ENCODE measurements at regions not wholly inside any gene's neighbourhood (a gene's known extent, or its start where the extent isn't known, plus 50 kb on each side); places are given as distances from the start of the nearest gene placed in this dataset.
"Not testable (repeated sequence)": the region's sequence is repeated elsewhere in the genome, so short reads cannot be mapped to it uniquely, and the experiment has no call there.

- DNase-seq = no peak
These were observed 151.1 kb upstream of the UBE2E3 start for GRCh38 chr2:180829261-180829660.

DNA sequence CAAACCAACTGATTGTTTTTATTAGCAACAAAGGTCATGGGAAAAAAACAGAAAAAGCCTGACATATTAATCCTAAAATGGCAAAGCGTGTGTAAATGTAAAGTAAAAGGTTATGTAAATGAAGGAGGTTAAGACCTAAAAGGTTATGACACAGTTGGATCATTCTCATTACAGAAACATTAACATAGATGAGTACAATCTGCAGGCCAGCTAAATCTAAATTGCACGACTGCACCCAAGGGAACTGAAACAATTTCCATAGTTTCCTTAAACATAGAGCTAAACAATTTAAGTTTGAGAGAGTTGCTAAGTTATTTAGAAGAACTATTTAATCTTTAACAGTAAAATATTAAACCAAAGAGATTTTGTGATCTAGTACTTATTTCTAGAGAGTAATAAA lies 151.6 kb upstream of the UBE2E3 start:
- no peak for DNase-seq

DNA sequence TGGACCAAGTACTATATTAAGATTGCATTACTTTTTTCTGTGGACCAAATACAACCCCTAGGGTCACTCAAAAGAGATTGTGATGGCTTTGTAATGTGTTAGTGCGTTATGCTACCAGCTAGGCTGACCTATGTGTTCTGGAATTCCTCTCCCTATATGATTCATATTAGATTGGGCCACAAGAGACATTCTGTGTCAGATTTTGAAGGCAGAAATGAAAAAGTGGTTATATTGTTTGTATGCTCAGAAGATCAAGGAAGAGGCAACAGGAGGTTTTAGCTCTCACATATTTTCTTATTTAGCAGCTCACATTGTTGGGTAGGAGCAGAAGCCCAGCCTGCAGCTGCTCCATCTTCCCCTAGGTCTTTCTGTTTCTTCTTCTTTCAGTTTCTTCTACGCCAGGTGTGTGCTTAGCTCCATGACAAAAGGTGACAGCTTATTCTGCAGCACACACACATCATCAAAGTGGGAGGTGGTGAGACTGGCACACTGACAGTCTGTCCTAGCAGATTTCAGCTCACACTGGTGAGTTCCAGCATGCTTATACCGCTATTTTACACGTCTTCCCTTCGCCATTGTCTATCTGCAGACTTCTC lies 156.8 kb upstream of the UBE2E3 start:
- no peak for DNase-seq

DNA sequence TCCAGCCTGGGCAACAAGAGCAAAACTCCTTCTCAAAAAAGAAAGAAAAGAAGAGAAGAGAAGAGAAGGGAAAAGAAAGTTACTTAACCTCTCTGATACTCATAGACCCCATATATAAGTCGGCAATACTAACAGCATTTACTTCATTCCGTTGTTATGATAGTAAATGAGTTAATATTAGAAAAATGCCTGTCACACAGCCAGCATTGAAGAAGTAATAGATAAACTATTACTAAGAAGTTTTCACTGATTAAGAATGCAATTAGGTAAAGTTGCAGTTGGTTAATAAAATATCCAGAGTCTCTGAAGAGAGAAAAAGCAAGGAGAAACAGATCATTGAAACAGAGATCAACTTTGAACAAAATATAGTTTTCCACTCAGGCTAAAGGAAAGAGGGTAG lies 161.3 kb upstream of the UBE2E3 start:
- DNase-seq = no peak

GRCh38 chr2:180818700-180819099 lies 161.7 kb upstream of the UBE2E3 start:
- DNase-seq = not testable (repeated sequence)

DNA sequence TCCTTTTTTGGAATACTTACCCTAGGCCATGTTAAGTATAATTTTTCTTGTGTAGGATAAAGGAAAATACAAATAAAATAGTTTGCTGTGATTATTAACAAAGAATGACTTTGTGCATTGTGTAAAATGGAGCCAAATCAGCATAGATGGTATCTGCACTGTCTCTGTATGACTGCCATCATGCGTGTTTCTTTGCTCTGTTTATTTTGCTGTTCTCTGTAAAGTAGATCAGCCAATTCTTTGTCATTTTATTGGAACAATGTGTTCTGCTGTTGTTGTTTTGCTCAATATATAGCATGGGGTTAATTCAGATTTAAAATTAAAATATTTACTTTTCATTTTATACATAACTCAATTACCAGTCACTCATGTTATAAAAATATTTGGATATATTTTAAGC lies 181.3 kb upstream of the UBE2E3 start:
- no peak for DNase-seq

DNA sequence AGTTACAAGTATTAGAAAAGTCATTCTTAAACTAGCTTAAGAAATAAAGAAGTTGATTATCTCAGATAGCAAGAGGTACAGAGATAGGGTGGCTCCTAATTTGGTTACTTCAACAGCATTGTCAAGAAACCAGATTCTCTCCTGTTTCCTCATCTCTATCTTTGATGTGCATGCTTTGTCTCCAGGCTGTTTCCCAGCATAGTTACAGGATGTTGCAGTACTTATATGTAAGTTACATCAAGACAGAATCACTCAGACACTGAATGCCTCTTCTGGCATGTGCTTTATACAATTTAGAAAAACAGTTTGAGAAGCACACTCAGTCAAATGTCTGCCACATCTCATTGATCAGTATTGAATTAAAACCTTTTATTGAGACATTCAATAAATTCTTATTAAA lies 189.5 kb upstream of the UBE2E3 start:
- no peak for DNase-seq

- DNase-seq = no peak
These were observed 193.1 kb upstream of the UBE2E3 start for GRCh38 chr2:180787330-180787729.

- DNase-seq = no peak
These were observed 199.1 kb upstream of the UBE2E3 start for GRCh38 chr2:180781276-180781675.

DNA sequence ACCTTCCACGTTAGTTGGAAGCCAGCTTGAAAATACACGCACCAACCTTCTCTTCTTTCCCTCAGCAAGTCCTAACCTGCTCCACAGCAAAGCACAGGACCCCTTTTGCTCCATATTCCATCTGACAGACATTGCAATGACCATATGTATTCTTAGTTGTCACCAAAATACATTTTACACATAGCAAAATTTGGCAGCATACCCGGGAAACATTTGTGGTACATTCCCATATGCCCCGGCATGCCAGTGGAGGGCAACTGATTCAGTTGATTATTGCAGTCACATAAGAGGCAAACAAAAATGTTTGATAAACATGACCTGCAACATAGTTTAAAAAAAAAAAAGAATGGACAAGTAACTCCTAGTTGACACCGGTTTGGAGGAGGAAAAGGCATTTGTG lies 202.1 kb upstream of the UBE2E3 start:
- no peak for DNase-seq

GRCh38 chr2:180776921-180777320 lies 203.5 kb upstream of the UBE2E3 start:
- no peak for DNase-seq

- DNase-seq = no peak
These were observed 204.7 kb upstream of the UBE2E3 start for GRCh38 chr2:180775711-180776110.

DNA sequence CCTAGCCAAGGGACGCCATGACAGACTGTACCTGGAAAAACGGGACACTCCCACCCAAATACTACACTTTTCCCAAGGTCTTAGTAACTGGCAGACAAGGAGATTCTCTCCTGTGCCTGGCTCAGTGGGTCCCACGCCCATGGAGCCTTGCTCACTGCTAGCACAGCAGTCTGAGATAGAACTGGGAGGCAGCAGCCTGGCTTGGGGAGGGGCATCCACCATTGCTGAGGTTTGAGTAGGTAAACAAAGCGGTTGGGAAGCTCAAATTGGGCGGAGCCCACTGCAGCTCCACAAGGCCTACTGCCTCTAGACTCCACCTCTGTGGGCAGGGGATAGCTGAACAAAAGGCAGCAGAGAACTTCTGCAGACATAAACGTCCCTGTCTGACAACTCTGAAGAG lies 215.1 kb upstream of the UBE2E3 start:
- not testable (repeated sequence) for DNase-seq

GRCh38 chr2:180763263-180763989 lies 217.0 kb upstream of the UBE2E3 start:
- no peak for DNase-seq

DNA sequence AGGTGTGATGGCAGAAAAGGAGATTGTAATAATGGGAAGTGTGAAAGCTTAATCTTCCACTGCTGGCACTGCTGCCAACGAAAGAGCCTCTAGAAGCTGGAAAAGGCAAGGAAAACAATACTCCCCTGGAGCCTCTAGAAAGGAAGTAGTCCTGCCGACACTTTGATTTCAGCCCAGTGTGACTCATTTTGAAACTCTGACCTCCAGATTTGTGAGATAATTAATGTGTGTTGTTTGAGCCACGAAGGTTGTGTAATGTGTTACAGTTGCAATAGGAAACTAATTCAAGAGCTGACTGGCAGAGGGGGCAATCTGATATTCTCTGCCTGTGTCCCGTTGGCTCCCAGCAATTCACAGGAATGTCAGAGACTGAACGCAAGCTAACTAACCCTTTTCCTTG lies 219.2 kb upstream of the UBE2E3 start:
- no peak for DNase-seq

GRCh38 chr2:180759631-180760030 lies 220.8 kb upstream of the UBE2E3 start:
- DNase-seq = no peak

GRCh38 chr2:180753809-180754761 lies 226.3 kb upstream of the UBE2E3 start:
- no peak for DNase-seq

GRCh38 chr2:180751306-180751920 lies 229.0 kb upstream of the UBE2E3 start:
- DNase-seq = no peak

- no peak for DNase-seq
These were observed 232.7 kb upstream of the UBE2E3 start for GRCh38 chr2:180747728-180748127.

DNA sequence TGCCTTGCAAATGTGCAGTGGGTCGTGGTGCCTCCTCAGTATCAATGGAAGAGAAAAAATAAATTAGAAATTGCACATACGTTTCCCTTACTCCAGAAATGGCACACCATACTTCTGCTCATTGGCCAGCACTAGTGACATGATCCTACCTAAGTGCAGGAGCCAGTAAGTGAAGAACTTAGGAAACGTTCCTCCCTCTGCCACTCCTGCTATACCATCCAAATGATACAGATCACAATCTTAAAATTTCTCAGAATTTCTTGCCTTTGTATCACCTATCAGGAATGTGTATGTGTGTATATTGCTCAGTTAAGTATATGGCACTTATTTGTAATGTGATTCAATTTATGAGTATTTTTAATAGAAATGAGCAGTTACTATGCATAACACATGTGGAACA lies 237.0 kb upstream of the UBE2E3 start:
- DNase-seq = no peak

- DNase-seq = no peak
These were observed 237.6 kb upstream of the UBE2E3 start for GRCh38 chr2:180742801-180743200.

DNA sequence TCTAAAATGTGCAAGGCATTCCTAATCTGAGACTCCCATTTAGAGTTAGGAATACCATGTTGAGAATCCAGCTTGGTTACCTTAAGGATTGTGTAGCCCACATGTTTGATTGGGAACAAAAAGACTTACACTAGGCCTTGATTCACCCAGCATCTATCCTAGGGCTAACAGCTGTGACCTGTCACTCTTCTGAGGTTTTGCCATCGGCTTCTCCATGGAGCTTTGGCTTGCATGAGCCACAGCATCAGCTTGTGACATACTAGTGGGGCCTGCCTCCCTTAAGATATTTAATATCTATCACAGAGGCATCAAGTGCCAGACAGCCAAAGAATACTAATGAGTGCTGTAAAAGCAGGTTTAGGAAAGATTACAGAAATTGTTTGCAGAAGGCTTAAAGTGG lies 241.3 kb upstream of the UBE2E3 start:
- DNase-seq = no peak

DNA sequence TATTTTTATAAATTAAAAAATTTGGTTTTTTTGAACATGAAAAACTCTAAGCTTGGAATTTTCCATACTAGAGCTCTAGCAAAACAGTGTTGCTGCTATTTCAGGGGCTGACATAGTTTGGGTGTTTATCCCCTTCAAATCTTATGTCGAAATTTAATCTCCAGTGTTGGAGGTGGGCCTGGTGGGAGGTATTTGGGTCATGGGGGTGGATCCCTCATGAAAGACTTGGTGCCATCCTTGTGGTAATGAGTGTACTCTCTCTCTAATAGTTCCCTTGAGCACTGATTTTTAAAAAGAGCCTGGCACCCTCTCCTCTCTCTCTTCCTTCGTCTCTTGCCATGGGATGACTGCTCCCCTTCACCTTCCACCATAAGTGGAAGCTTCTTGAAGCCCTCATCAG lies 244.6 kb upstream of the UBE2E3 start:
- no peak for DNase-seq
